ENCODE measurements at regions not wholly inside any gene's neighbourhood (a gene's known extent, or its start where the extent isn't known, plus 50 kb on each side); places are given as distances from the start of the nearest gene placed in this dataset.

- intact Hi-C loops (cut with DNase I): no loop called here
- no peak overlapping the region for H3K4me3 ChIP-seq
- H3K27ac ChIP-seq: no peak overlapping the region
- H3K4me1 ChIP-seq: peaks cover 0 to 10% (median 0%) of the 10 kb centered on the region in 9 donors
- 78 to 87% methylated on average over 4 of the region's 4 CpGs for WGBS, 2 donors
- no peak for TF ChIP-seq CTCF (IDR thresholded peaks at IDR 0.05)
- ATAC-seq (no peak), DNase-seq (no peak)
- no peaks in the 10 kb centered on the region for H3K9me3 ChIP-seq
- H3K36me3 ChIP-seq: no peaks in the 10 kb centered on the region
- no peaks in the 10 kb centered on the region for H3K27me3 ChIP-seq
Observed at GRCh38 chr2:225998653-225999052, 599.1 kb downstream of the NYAP2 start.

GRCh38 chr2:225998116-225998515, 598.6 kb downstream of the NYAP2 start:
- Histone ChIP-seq H3K36me3 (no peaks in the 10 kb centered on the region), H3K4me1 (peaks cover 0 to 10% (median 0%) of the 10 kb centered on the region in 9 donors), H3K27ac (no peak overlapping the region), H3K4me3 (no peak overlapping the region), H3K9me3 (no peaks in the 10 kb centered on the region), H3K27me3 (no peaks in the 10 kb centered on the region)
- WGBS, 2 donors: 92% methylated on average over 3 of the region's 3 CpGs
- intact Hi-C loops (cut with DNase I): no loop called here
- DNase-seq: no peak
- no peak for TF ChIP-seq CTCF (IDR thresholded peaks at IDR 0.05)
- ATAC-seq: no peak

- WGBS, 2 donors: 92 to 94% methylated on average over 2 of the region's 2 CpGs
- H3K36me3 ChIP-seq: no peaks in the 10 kb centered on the region
- no peaks in the 10 kb centered on the region for H3K9me3 ChIP-seq
- no peak for DNase-seq
- no peaks in the 10 kb centered on the region for H3K27me3 ChIP-seq
- peaks cover 0 to 4% (median 0%) of the 10 kb centered on the region in 9 donors for H3K4me1 ChIP-seq
- H3K27ac ChIP-seq: peak overlapping the region in 1 of 10 donors; percentile 38
- ATAC-seq: no peak
- TF ChIP-seq CTCF (IDR thresholded peaks at IDR 0.05): no peak
- intact Hi-C loops (cut with DNase I): no loop called here
- no peak overlapping the region for H3K4me3 ChIP-seq
Observed at GRCh38 chr2:225996462-225996828, 596.9 kb downstream of the NYAP2 start.

- ATAC-seq (peak in 7 of 8 donors; percentile 33 to 82 (median 72)), DNase-seq (peak in 1 of 2 donors; percentile 24)
- Histone ChIP-seq H3K36me3 (no peaks in the 10 kb centered on the region), H3K4me1 (peaks cover 0 to 4% (median 0%) of the 10 kb centered on the region in 9 donors), H3K27me3 (no peaks in the 10 kb centered on the region), H3K4me3 (no peak overlapping the region), H3K27ac (peak overlapping the region in 3 of 10 donors; percentile 32 to 38 (median 33)), H3K9me3 (no peaks in the 10 kb centered on the region)
- no peak for TF ChIP-seq CTCF (IDR thresholded peaks at IDR 0.05)
- WGBS, 2 donors: 47 to 49% methylated on average over 2 of the region's 2 CpGs
- intact Hi-C loops (cut with DNase I): no loop called here
Observed at GRCh38 chr2:225995796-225996461, 596.4 kb downstream of the NYAP2 start.
